Inflammatory macrophage (primary cell): ENCODE measurements at regions not wholly inside any gene's neighbourhood (a gene's known extent, or its start where the extent isn't known, plus 50 kb on each side); places are given as distances from the start of the nearest gene placed in this dataset.
"Not testable (repeated sequence)": the region's sequence is repeated elsewhere in the genome, so short reads cannot be mapped to it uniquely, and the experiment has no call there.

Experiments
- DNase-seq, 2 donors: peaks; one replicate each; pipeline ENCODE4 v3.0.0-alpha.2; 2020 to 2022

DNA sequence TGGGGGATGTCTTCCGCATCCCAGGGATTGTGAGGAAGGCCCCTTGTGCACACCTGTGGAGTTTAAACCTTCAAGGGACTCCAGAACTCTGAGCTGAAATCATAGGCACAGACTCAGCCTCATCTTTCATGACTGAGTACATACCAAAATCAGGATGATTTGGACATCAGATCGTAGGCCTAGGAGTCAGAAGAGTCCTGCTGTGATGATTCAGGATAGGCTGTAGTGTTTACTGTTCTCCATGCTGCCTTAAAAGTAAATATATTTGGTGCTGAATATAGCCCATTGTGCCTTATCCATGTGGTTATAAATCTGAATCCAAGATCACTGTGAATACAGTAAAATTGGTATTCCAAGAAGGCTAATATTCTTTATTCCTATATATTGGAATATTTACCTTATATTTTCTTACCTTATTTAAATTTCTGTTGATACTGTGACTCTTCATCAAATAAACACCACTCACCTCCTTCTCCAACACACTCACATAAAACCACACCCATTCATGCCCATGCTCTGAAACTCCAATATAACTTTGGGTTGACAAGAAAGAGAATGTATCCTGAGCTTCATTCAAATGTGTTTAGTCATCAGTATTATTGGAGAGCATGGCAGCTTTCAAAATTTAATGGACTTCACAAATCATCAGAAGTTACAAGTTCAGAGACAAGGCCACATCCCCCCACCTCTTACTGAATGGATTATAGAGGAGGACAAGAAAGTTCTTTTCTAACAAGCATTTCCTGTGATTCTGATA lies 561.4 kb upstream of the LINC00305 start:
- DNase-seq, result no peak

GRCh38 chr18:64707052-64707451 lies 558.2 kb upstream of the LINC00305 start:
- peak; percentile 33 to 80 for DNase-seq

- no peak for DNase-seq
Measured at GRCh38 chr18:64699081-64699480, 550.2 kb upstream of the LINC00305 start.

- DNase-seq, result peak; percentile 3 to 13
Measured at GRCh38 chr18:64695851-64696553, 547.1 kb upstream of the LINC00305 start.

- no peak for DNase-seq
Measured at GRCh38 chr18:64693766-64694165, 544.9 kb upstream of the LINC00305 start.

DNA sequence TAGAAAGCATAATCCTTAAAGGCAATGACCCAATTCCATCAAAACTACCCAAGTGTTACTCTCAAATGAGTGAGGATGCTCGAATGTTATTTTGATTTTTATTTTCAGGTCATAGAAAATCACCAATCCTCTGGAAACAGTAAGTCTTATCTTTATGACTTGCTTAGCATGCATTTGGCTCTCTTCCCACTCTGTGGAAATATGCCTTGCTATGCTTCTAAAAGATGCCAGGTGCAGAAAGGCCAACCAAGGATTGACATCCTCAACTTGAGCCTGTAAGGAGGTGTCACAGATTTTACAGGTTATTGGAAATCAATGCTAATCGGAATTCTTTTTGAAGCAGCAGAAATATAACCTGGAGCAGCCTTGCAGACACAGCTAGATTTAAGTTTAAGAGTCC lies 543.9 kb upstream of the LINC00305 start:
- DNase-seq, result no peak

- DNase-seq, result no peak
Measured at GRCh38 chr18:64679121-64679520, 530.2 kb upstream of the LINC00305 start.

DNA sequence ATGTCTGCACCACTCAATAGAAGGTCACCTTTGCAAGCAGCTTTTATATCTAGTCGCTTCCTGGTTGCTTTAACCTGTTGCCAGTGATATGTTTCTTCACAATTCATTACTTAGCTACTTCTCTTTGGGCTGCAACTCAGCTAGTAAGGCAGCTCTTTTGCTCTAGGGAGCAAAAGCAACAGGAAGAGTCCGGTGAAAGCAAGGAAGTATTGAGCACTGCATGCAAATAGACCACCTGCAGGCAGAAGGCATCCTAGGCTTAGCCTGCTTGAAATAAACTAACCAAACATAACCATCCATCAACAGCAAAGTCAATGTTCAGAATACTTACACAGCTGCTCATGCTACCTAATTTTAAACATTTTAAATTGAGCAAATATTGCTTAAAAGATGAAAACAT lies 529.2 kb upstream of the LINC00305 start:
- no peak for DNase-seq

DNA sequence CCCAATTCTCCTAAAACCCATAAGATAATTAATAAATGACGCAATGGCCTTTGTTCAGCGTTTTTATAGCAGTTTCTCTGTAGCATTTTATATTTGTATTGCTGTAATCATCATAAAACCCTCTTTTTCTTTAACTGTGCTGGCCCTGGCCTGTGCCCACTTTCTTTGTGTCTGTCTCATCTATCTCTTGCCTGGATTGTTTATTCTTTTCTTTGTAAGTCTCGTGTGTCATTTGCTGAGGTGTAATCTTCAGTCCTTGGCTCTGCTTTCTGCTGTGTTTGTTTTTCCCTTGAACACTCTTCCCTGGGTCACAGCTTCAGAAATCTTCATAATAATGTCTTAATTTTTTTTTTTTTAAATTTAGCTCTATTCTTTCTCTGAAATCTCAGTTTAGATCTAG lies 525.8 kb upstream of the LINC00305 start:
- no peak for DNase-seq

DNA sequence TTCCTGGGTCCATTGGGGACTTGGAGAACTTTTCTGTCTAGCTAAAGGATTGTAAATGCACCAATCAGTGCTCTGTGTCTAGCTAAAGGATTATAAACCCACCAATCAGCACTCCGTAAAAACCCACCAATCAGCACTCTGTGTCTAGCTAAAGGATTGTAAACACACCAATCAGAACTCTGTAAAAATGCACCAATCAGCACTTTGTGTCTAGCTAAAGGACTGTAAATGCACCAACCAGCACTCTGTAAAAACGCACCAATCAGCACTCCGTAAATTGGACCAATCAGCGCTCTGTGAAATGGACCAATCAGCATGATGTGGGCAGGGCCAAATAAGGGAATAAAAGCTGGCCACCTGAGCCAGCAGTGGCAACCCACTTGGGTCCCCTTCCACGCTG lies 522.4 kb upstream of the LINC00305 start:
- not testable (repeated sequence) for DNase-seq

DNA sequence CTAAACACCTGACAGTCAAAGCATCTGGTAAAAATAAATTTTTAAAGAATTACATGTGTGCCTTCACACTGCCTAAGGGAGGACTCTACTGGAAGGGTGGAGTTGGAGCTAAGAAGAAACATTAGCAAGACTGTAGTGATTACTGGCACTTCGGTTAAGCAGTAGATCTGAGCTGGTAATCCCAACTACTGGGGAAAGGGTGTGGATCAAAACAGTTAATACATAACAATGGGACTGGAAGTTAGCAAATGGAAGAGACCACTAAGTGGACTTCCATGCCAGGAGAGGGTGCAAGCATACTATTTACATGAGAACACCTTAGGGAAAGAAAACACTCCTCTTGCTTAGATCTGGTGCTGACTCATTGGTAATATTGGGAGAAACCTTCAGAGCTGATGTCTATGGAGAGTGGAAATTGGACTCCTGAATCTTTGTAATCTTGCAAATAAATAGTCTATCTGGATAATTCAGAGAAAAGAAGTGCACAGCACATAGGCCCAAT lies 519.6 kb upstream of the LINC00305 start:
- no peak for DNase-seq

GRCh38 chr18:64663086-64663485 lies 514.2 kb upstream of the LINC00305 start:
- DNase-seq, result no peak

DNA sequence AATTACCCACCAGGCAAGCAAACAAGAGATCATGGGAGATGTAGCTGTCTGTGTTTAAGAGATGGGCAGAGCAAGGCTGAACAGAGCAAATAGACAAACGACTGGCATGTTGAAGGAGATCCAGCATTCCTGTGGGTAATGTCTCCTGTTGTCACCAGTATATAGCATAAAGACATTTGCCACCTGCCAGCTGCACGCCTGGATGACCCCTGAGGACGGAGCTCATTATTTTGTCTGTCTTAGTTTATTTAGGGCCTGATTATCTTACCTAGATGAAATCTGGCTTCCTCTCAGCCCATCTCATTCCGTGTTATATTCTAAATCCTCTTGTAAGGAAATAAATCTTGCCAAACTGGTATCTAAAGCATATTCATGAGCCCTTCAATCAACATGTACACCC lies 510.3 kb upstream of the LINC00305 start:
- DNase-seq, result no peak

DNA sequence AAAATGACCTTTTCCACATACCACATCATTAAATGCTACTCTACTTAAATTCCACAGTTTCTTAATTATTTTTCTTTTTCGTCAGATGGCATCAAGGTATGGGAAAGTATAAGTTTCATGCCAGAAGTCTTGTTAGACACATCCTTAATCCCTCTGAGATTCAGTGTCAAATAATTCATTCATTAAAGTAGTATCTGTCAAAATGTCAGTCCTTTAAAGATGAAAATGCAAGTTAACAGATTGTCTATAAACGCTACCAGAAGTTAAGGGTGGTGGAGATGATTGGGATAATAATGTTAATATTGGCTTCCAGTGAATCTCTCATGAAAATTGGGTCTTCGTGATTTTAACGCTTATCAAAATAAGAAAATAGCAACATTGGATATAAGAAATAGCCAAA lies 504.2 kb upstream of the LINC00305 start:
- DNase-seq, result no peak

DNA sequence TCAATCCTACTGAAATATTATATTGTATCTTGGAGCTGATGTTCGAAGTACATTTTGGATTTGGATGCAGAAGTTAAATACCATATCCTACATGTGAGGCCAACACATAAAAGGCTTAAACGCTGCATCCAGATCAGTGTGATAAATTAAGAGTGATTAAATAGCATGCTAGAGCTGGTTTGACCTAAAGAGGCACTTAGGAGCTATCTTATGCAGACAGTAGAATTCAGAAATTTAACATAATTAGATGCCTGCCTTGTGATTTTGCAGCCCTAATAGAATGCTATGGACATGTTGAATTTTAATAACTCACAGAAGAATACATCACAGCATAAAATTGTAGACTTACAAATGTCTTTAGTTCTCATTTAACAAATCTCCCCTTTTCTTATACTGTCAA lies 501.2 kb upstream of the LINC00305 start:
- no peak for DNase-seq

DNA sequence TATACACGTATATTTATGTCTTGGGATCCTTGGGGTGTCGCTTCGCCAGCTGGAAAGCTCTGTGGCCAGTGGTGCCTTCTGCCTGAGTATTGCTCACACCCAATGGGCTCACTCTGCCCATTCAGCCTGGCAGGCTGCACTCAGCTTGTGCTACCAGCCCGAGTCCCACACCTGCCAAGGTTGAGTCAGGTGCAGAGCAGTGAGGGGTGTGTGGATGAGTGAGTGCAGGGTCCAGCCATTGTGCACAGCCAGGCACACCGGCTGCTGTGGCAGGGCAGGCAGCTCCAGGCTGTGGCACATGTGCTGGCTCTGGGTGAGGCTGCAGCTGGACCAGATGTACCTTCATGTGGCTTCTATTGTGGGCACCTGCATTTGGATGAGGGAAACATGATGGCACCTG lies 496.9 kb upstream of the LINC00305 start:
- no peak for DNase-seq

DNA sequence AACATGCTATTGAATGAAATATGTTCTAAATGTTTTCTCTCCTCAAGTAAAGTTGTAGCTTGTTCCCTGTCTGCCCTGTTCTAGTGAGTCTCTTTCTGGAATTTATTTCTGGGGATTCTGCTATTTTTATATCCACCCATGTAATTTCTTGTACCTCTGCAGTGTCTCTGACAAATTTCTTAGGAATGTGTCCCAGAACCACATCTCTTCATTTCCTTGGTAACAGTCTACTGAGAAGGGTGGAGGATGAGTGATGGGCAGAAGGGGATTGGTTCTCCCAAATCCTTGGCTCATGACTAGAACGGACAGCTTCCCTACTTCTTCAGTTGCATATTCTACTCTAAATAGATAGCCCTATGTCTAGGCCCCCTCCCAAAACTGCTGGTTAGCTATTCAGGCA lies 490.6 kb upstream of the LINC00305 start:
- DNase-seq, result no peak

GRCh38 chr18:64620971-64621560 lies 472.2 kb upstream of the LINC00305 start:
- no peak for DNase-seq

DNA sequence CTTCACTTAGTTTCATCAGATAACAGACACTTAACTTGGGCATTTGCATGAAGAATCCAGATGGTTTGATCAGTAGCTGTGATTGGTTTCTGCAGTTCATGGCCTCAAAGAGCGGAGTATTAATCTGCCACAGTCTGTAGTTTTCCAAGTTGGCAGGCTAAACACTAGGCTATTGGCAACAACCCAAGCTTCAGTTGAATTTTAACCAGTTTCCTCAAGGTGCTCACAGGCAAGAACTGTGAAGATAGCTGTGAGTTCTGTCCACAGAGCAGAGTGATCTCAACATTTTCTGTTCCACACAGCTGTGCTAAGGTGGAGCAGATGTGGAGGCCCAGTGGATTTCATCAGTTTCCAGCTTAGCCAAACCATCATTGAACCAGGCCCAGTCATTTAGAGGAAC lies 469.5 kb upstream of the LINC00305 start:
- no peak for DNase-seq

GRCh38 chr18:64615021-64615420 lies 466.1 kb upstream of the LINC00305 start:
- no peak for DNase-seq

GRCh38 chr18:64614446-64614845 lies 465.6 kb upstream of the LINC00305 start:
- DNase-seq, result no peak

DNA sequence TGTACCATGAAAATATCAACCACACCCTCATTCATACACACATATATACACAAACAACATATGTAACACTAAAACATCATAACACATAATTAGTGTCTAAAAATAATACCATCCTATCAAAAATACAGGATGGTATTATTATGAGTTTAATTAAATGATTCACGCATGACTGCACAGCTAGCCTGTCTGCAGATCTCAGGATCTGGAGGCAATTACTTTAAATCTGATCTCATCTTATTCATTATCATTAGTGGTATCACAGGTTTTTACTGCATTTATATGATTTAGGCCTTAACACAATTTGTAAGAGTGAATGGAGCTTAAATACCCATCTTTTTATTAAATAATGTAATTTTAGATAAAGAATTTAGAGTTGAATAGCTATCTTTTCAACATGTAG lies 443.4 kb upstream of the LINC00305 start:
- DNase-seq, result no peak

DNA sequence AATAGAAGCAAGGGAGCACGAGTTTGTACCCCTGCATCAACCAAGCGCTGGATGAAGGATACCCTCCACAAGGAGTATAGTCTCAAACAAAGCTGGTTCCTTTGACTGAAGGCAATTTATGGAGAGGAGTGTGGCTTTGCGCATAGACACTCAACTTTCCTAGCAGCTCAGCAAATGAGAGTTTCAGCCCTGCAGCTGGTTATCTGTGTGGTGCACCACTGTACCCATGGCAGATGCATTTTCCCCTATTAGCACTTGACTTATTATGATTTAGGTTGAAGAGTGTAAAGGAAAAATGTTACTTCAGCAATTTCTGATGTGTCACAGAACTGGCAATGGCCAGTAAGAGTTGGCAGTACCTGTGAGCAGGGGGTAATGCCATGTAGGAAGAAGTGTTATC lies 440.1 kb upstream of the LINC00305 start:
- no peak for DNase-seq

DNA sequence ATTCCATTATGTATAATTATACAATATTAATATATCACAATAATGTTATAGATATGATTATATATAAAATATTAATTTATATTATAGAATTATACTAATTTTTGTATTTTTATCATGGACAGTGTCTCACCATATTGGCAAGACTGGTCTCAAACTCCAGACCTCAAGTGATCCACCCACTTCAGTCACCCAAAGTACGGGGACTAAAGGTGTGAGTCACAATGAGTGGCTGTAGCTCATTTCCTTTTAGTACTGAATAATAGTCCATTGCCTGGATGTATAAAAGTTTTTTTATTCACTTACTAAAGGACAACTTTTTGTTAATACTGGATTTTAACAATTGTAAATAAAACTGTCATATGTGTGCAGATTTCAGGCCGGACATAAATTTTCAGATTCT lies 417.6 kb upstream of the LINC00305 start:
- no peak for DNase-seq
